ENCODE measurements at regions not wholly inside any gene's neighbourhood (a gene's known extent, or its start where the extent isn't known, plus 50 kb on each side); places are given as distances from the start of the nearest gene placed in this dataset.

DNA sequence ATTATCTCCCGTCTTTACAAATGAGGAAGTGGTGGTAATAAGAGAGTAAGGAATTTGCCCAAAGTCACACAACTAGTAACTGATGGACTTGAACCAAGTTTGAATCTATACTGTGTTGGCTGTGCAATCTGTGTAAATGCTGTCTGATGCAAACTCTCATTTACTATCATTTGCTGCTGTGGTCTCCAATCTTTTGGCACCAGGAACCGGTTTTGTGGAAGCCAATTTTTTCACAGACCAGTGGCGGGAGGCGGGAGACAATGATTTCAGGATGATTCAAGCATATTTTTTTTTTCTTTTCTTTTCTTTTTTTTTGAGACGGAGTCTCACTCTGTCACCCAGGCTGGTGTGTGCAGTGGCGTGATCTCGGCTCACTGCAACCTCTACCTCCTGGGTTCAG is 450.0 kb upstream of the FZD8 start:
- no peak for DNase-seq (ENCODE audit: low read depth)
- TF ChIP-seq, protein P1, sequence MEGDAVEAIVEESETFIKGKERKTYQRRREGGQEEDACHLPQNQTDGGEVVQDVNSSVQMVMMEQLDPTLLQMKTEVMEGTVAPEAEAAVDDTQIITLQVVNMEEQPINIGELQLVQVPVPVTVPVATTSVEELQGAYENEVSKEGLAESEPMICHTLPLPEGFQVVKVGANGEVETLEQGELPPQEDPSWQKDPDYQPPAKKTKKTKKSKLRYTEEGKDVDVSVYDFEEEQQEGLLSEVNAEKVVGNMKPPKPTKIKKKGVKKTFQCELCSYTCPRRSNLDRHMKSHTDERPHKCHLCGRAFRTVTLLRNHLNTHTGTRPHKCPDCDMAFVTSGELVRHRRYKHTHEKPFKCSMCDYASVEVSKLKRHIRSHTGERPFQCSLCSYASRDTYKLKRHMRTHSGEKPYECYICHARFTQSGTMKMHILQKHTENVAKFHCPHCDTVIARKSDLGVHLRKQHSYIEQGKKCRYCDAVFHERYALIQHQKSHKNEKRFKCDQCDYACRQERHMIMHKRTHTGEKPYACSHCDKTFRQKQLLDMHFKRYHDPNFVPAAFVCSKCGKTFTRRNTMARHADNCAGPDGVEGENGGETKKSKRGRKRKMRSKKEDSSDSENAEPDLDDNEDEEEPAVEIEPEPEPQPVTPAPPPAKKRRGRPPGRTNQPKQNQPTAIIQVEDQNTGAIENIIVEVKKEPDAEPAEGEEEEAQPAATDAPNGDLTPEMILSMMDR (IDR thresholded peaks at IDR 0.05; ENCODE audit: low read depth, low read length, missing control alignments): no peak
- H3K4me3 ChIP-seq (ENCODE audit: low read depth, low read length): no peak overlapping the region

DNA sequence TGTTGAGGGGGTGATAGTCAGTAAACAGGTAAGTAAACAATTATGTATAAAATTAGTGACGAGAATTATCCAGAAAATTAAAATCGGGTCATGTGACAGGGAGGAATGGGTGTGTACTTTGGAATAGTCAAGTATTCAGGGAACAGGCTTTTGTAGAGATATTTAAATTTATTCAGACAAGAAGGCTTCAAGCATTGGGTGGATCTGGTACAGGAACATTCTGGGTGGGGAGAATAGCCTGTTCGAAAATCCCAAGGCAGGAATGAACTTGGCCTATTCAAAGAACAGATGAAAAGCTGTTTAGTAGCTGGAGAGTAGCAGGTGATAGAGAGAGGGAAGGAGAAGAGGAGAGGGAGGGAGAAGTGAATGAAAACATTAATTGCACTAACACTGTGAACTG is 448.9 kb upstream of the FZD8 start:
- no peak for DNase-seq (ENCODE audit: low read depth)
- TF ChIP-seq, protein P1 (IDR thresholded peaks at IDR 0.05; ENCODE audit: low read depth, low read length, missing control alignments): no peak
- no peak overlapping the region for H3K4me3 ChIP-seq (ENCODE audit: low read depth, low read length)

DNA sequence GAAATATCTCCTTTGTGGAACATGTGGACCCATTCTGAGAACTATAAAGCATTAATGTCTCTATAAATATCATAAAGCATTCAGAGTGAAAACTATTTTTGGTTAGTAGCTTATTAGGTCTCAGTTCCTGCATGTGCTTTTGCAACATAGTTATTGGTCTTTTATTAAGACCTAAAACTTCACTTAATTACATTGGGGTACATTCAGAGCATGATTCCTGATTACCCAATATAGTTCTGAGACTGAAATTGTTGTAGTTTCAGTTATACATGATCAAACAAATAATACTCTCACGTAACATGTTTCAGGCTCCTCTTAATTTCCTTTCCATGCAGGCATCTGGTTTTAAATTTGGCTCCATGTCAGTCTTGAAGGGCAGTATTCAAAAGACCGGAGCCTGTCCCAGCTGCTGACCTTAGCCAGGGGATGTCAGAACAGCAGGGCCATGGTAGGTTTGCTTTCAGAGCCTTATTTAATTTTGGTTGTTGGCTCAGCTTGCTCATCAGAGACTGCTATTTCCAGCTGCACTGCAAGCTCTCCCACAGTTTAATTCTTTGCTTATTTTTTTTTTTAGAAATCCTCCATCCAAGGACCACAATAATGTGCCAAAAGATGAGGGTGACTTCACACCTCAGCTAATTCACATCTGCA is 447.8 kb upstream of the FZD8 start:
- DNase-seq (ENCODE audit: low read depth): no peak
- TF ChIP-seq, protein P1 (IDR thresholded peaks at IDR 0.05; ENCODE audit: low read depth, low read length, missing control alignments): no peak
- no peak overlapping the region for H3K4me3 ChIP-seq (ENCODE audit: low read depth, low read length)

DNA sequence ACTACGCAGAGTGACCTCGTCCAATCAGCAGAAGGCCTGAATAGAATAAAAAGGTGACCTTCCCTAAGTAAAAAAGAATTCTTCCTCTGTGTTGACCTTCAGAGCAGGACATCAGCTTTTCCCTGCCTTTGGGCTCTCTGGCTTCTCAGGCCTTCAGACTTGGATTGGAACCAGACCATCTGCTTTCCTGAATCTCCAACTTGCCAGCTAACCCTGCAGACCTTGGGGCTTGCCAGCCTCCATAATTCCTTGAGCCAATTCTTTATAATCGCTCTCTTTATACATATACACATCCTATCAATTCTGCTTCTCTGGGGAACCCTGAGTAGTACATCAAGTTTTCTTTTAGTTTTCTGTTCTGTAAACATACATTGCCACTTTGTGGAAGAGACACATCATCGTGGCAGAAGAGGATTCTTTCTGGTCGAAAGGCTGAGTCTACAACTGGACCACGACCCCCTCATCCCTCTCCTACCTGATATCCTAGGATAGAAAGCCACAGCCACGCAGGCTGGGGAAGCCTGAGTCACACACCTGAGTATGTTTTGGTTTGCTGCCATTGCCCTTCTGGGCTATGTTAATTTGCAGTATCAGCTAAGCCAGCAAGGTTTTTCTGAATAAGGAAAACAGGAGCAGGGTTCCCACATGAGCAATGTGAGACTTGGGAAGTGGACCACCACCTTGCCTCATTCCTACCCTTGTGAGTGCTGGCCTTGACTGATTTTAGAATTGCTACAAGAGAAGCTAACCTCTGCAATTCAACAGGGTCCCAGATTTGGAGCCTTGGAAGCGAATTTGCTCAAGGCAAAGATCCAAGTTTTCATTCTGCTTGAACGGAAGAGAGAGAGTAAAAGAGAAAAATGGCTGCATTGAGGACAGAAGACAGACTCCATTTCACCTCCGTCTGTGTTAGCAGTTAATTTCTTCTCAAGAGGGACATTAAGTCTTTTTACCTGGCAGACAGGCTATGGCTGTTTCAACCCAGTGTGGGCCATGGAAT is 445.2 kb upstream of the FZD8 start:
- TF ChIP-seq, protein P1 (IDR thresholded peaks at IDR 0.05; ENCODE audit: low read depth, low read length, missing control alignments): no peak
- DNase-seq (ENCODE audit: low read depth): no peak
- H3K4me3 ChIP-seq (ENCODE audit: low read depth, low read length): no peak overlapping the region

DNA sequence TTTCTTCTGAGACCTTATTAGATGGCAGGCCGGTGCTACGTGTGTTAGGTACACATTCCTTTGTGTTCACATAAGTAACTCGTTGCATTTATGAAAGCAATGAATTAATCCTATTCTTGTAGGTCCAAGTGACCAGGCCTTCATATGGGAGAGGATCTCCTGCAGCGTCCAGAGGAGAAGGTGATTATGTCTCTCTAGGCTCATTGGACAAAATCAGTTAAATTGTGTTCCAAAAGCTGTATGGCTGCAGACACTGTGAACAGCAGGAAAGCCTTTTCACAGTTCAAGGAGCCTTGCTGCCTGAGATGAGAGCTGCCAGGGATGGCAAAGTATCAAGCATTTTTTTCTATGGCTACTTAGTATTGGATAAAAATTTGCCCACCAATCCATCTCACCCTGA is 433.1 kb upstream of the FZD8 start:
- TF ChIP-seq, protein P1 (IDR thresholded peaks at IDR 0.05; ENCODE audit: low read depth, low read length, missing control alignments): no peak
- no peak overlapping the region for H3K4me3 ChIP-seq (ENCODE audit: low read depth, low read length)
- DNase-seq (ENCODE audit: low read depth): no peak

DNA sequence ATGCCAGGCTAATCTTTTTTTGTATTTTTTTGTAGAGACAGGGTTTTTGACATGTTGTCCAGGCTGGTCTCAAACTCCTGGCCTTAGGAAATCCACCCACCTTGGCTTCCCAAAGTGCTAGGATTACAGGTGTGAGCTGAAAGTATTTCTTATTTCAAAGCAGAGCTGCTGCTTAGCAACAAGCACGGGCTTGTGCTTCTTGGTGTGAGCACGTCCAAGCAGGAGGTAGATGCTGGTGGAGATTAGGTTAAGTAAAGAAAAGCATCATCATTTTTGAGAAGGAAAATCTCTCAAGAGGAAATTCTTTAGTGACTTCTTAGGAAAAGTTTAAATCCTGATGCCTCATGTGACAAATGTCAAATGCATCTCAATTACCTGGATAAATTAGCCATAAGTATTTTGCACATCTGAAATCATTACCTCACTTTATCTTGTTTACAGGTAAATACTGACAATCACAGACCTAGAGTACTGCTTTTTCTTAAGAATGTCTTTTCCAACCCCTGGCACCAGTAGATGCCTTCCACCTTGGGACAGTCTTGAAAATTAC is 431.8 kb upstream of the FZD8 start:
- H3K4me3 ChIP-seq (ENCODE audit: low read depth, low read length): no peak overlapping the region
- TF ChIP-seq, protein P1 (IDR thresholded peaks at IDR 0.05; ENCODE audit: low read depth, low read length, missing control alignments): no peak
- DNase-seq (ENCODE audit: low read depth): no peak
